ENCODE measurements at regions not wholly inside any gene's neighbourhood (a gene's known extent, or its start where the extent isn't known, plus 50 kb on each side); places are given as distances from the start of the nearest gene placed in this dataset.

- DNase-seq (ENCODE audit: extremely low read depth in 1 of 2, low read depth in 1 of 2), result no peak
Observed at GRCh38 chr2:12232876-12233275, 483.9 kb upstream of the TRIB2 start.

DNA sequence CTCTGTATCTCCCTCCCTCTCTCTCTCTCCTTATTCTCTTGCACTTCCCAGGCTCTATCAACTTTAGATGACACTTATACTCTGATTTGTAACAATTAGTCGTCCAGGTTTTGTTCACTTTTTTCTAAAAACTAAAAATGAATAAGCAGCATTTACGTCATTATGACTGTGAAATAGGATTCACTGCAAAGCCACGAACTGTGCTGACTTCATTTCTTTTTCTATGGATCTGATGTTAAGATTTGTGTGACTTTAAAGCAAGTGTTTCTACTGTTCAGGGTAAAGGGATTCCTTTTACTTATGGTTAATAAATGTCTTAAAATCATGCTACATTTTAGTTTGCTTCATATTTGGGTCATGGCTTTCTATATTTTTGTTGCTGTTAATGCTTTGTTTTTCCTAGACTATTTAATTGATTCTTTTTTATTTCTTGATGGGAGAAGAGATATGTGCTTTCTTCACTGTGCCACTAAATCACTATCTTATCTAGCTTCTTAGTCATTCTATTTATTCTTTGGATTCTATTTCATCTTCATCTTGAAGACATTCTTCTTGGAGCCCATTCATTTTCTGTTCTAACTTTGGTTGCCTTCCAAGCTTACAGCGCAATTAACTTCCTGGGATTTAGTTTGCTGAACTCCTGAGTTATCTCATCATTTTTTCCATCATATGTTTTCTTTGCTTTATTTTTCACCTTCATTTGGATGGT is 480.4 kb upstream of the TRIB2 start:
- DNase-seq (ENCODE audit: extremely low read depth in 1 of 2, low read depth in 1 of 2), result no peak

GRCh38 chr2:12240206-12240605 is 476.5 kb upstream of the TRIB2 start:
- no peak for DNase-seq (ENCODE audit: extremely low read depth in 1 of 2, low read depth in 1 of 2)

DNA sequence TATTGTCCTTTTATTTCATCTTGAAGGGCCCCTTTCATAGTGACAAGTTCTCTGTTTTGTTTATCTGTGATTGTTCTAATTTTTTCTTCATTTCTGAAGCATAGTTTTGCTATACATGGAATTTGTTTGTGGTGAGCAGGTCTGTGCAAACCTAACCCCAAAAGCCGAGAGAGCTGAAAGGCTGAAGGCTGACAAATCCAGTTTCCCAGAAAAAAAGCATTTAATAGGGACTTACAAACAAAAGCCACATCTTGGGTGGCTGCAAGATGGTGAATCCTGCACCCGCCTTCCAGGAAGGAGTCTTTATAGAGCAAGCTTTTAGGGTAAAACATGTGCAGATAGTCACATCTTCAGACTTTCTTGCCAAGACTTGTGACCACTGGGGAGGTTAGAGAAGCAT is 473.4 kb upstream of the TRIB2 start:
- no peak for DNase-seq (ENCODE audit: extremely low read depth in 1 of 2, low read depth in 1 of 2)

GRCh38 chr2:12244070-12244469 is 472.7 kb upstream of the TRIB2 start:
- DNase-seq (ENCODE audit: extremely low read depth in 1 of 2, low read depth in 1 of 2), result no peak

DNA sequence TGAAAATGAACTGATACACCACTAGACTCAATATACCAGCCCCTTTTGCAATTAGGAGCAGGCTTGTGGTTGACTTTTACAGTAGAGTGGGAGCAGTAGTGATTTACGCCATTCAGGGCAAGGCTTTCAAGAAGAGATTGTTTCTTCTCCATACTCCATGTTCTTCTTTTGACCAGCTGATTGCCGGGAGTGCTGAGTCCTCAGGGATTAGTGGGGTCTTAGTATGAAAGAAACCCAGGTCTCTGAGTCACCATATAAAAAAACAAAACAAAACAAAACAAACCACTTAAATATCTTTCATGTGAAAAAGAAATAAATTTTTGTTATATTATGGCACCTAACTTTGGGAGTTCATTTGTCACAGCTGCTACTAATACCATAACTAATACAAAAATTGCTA is 465.6 kb upstream of the TRIB2 start:
- DNase-seq (ENCODE audit: extremely low read depth in 1 of 2, low read depth in 1 of 2), result no peak

GRCh38 chr2:12251749-12252148 is 465.0 kb upstream of the TRIB2 start:
- DNase-seq (ENCODE audit: extremely low read depth in 1 of 2, low read depth in 1 of 2), result no peak

- DNase-seq (ENCODE audit: extremely low read depth in 1 of 2, low read depth in 1 of 2), result no peak
Observed at GRCh38 chr2:12253167-12253778, 463.5 kb upstream of the TRIB2 start.

- DNase-seq (ENCODE audit: extremely low read depth in 1 of 2, low read depth in 1 of 2), result no peak
Observed at GRCh38 chr2:12254280-12254860, 462.4 kb upstream of the TRIB2 start.

DNA sequence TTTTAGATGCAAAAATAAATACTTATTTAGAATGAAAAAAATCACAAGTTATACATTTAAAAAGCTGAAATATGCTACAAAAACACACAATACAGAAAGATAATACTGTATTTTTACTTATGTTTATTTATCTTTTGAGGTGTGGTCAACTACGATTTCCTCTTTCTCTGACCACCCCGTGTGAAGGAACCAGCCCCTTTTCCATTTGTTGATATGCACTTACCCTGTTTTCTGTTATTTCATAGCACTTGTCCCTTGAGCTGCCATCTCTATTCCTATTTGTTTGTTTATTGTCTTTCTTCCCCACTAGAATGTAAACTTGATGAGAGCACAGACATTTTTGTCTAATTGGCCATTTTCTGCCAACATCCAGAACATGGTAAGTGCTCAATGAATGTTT is 460.5 kb upstream of the TRIB2 start:
- no peak for DNase-seq (ENCODE audit: extremely low read depth in 1 of 2, low read depth in 1 of 2)

DNA sequence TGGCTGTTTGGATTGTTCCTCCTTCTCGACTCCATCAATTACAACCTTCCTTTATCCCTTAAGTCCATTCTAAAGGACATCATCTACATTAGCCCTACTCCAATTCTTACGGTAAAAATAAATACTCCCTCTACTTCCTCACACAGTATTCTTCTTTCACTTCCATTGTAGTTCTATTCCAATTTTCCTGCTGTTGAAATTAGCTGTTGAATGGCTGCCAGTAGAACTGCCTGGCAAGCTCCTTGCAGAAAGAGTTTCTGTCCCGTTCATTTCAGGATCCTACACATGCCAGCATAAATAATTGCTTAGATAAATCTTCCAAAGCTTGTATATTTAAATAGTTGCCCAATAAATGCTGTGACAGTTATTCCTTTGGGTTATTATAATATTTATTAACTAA is 459.3 kb upstream of the TRIB2 start:
- DNase-seq (ENCODE audit: extremely low read depth in 1 of 2, low read depth in 1 of 2), result no peak

- DNase-seq (ENCODE audit: extremely low read depth in 1 of 2, low read depth in 1 of 2), result no peak
Observed at GRCh38 chr2:12259493-12259892, 457.2 kb upstream of the TRIB2 start.

DNA sequence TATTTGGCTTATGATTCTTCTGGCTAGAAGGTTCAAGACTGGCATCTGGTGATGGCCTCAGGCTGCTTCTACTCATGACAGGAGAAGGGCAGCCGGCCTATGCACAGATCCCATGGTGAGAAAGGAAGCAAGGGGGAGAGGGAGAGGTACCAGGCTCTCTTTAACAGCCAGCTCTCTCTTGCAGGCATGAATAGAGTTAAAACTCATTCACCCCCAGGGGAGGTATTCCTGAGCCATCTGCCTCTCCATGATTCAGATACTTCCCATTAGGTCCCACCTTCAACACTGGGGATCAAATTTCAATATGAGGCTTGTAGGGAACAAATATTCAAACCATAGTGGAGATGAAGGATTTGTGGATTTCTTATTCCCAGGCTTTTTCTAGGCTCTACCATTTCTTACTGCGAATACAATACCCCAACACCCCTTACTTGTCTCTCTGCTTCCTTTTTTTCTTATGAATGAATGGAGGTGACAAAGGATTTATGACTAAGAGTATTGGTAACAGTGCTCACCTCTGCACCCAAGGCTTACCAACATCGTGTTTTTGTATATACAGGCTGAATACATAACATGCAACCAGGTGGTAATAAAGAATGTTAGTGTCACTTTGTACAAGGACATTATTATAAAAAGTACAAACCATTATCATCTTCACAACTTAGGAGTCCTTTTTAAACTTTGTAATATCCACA is 454.6 kb upstream of the TRIB2 start:
- no peak for DNase-seq (ENCODE audit: extremely low read depth in 1 of 2, low read depth in 1 of 2)

- DNase-seq (ENCODE audit: extremely low read depth in 1 of 2, low read depth in 1 of 2), result no peak
Observed at GRCh38 chr2:12262681-12263436, 453.9 kb upstream of the TRIB2 start.

GRCh38 chr2:12263730-12264129 is 453.0 kb upstream of the TRIB2 start:
- DNase-seq (ENCODE audit: extremely low read depth in 1 of 2, low read depth in 1 of 2), result no peak

DNA sequence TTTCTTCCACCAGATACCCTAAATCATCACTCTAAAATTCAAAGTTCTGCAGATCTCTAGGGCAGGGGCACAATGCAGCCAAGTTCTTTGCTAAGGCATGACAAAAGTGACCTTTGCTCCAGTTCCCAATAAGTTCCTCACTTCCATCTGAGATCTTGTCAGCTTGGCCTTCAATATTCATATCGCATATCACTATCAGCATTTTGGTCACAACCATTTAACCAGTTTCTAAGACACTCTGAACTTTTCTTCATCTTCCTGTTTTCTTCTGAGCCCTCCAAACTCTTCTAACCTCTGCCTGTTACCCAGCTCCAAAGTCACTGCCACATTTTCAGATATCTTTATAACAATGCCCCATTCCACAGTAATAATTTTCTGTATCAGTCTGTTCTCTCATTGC is 452.6 kb upstream of the TRIB2 start:
- DNase-seq (ENCODE audit: extremely low read depth in 1 of 2, low read depth in 1 of 2), result no peak

GRCh38 chr2:12265646-12266045 is 451.1 kb upstream of the TRIB2 start:
- no peak for DNase-seq (ENCODE audit: extremely low read depth in 1 of 2, low read depth in 1 of 2)

DNA sequence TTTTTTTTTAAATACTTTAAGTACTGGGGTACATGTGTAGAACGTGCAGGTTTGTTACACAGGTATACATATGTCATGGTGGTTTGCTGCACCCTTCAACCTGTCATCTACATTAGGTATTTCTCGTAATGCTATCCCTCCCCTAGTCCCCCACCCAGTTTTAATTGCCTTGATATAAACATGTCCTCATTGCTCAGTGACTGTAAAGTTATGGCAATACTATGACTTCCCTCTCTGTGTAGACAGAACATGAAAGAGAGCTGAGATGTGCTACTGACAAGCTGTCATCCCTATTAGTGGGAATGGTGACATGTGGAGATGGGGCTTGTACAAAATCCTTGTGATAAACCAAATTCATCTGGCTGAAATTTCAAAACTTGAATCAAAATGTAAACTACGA is 449.7 kb upstream of the TRIB2 start:
- no peak for DNase-seq (ENCODE audit: extremely low read depth in 1 of 2, low read depth in 1 of 2)

DNA sequence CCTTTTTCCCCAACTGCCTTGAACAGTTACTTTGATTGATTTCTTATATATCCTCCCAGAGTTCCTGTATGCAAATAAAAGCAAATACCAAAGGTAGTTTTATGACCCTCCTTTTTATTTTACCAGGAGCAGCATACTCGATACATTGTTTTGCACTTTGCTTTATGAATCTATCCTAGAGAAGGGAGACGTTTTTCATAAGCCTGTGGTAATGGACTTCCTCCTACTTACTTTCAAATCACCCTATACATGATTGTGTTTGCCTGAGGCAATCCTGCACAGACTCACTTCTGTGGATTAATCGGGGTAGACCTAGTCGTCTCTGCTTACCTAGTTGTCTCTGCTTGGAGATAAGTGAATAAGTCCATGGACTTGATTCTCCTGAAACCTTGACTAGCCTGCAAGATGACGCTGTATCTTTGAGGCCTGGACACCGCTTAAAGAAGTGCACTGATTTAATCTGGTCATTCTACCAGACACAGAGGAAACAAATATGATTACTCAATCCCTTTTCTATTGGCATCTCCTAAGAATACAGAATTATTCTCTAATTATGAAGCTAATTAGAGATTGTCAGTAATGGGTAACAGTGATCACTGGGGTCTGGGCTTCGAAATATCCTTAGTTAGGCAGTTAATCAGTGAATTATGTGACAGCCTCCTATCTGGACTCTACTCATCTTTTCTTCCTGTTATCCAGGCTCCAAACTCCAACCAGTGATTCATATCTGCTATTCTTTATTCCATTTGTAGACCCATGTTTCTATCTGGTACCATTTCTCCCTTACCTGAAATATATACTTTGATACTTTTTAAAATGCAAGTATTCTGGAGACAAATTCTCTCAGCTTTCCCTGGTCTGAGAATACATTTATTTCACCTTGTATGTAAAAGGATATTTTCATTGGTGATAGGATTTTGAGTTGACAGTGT is 447.4 kb upstream of the TRIB2 start:
- no peak for DNase-seq (ENCODE audit: extremely low read depth in 1 of 2, low read depth in 1 of 2)
